Neural cell (in vitro differentiated cells): ENCODE measurements at regions not wholly inside any gene's neighbourhood (a gene's known extent, or its start where the extent isn't known, plus 50 kb on each side); places are given as distances from the start of the nearest gene placed in this dataset.
A peak's percentile ranks its signal among the peaks of the same experiment; 100 is the strongest.

Experiments used
- H2AFZ ChIP-seq: fragments of 200-600, 300-800 bp; sonication (generic), shearing (Covaris generic); 2 replicates; pipeline ENCODE4 v1.6.0; 2014; ENCODE audit warnings: low read depth, mild to moderate bottlenecking, antibody characterized with exemption, low read length, moderate library complexity
- H3F3A ChIP-seq: fragments of 200-600 bp; shearing (Covaris generic); 2 replicates; pipeline ENCODE4 v1.6.1; 2016; ENCODE audit warnings: mild to moderate bottlenecking, moderate library complexity, mixed read lengths, antibody characterized with exemption, low read length; ENCODE audit not compliant: insufficient read depth, poor library complexity, severe bottlenecking
- H3K27ac ChIP-seq: fragments of 200-600, 300-800 bp; sonication (generic), shearing (Covaris generic); 2 replicates; pipeline ENCODE4 v1.5.1; 2014; ENCODE audit warnings: mild to moderate bottlenecking, low read length, moderate library complexity
- H3K27me3 ChIP-seq: fragments of 300-800, 200-600 bp; sonication (generic), shearing (Covaris generic); 2 replicates; pipeline ENCODE4 v1.6.0; 2014; ENCODE audit warnings: mild to moderate bottlenecking, low read depth, low read length, moderate library complexity; ENCODE audit not compliant: insufficient read depth
- H3K36me3 ChIP-seq: fragments of 300-800, 200-600 bp; sonication (generic), shearing (Covaris generic); 2 replicates; pipeline ENCODE4 v1.5.1; 2014; ENCODE audit warnings: mild to moderate bottlenecking, antibody characterized with exemption, low read length, moderate library complexity; ENCODE audit not compliant: insufficient read depth
- H3K4me2 ChIP-seq: fragments of 300-800, 200-600 bp; sonication (generic), shearing (Covaris generic); 2 replicates; pipeline ENCODE4 v1.6.0; 2014; ENCODE audit warnings: mild to moderate bottlenecking, low read length
- H3K4me3 ChIP-seq: fragments of 300-800, 200-600 bp; sonication (generic), shearing (Covaris generic); 2 replicates; pipeline ENCODE4 v1.5.1; 2014; ENCODE audit warnings: mild to moderate bottlenecking, low read length, moderate library complexity
- H3K79me2 ChIP-seq: fragments of 200-600 bp; shearing (Covaris generic); replicated peaks from 2 replicates; pipeline ENCODE4 v1.6.0; 2014; ENCODE audit warnings: mild to moderate bottlenecking, low read length, moderate library complexity; ENCODE audit not compliant: insufficient read depth
- H3K9ac ChIP-seq: fragments of 300-800, 200-600 bp; sonication (generic), shearing (Covaris generic); 2 replicates; pipeline ENCODE4 v1.6.1; 2016; ENCODE audit warnings: mild to moderate bottlenecking, low read length, mixed read lengths
- H3K9me2 ChIP-seq: fragments of 200-600 bp; shearing (Covaris generic); 2 replicates; pipeline ENCODE4 v1.6.1; 2016; ENCODE audit warnings: mild to moderate bottlenecking, low read length, mixed read lengths; ENCODE audit not compliant: insufficient read depth
- H3K9me3 ChIP-seq: fragments of 200-600, 300-800 bp; sonication (generic), shearing (Covaris generic); 2 replicates; pipeline ENCODE4 v1.6.1; 2016; ENCODE audit warnings: mild to moderate bottlenecking, mixed run types, low read length, moderate library complexity, mixed read lengths
- H4K20me1 ChIP-seq: fragments of 200-600 bp; shearing (Covaris generic); 2 replicates; pipeline ENCODE4 v1.6.1; 2016; ENCODE audit warnings: mild to moderate bottlenecking, mixed run types; ENCODE audit not compliant: insufficient read depth
- EP300 ChIP-seq: fragments of 450-650 bp; conservative IDR thresholded peaks from 2 replicates; pipeline ENCODE4 v1.6.1; 2014; ENCODE audit warnings: antibody characterized with exemption, mild to moderate bottlenecking, moderate library complexity; ENCODE audit not compliant: poor library complexity, severe bottlenecking
- EZH2 ChIP-seq: fragments of 200-600, 300-800 bp; shearing (Covaris generic), sonication (generic); IDR thresholded peaks from 2 replicates; pipeline ENCODE4 v1.6.1; 2014; ENCODE audit warnings: antibody characterized with exemption, low read length, borderline replicate concordance, mild to moderate bottlenecking; ENCODE audit not compliant: insufficient read depth, poor library complexity, severe bottlenecking
- MXI1 ChIP-seq: fragments of 450-650 bp; conservative IDR thresholded peaks from 2 replicates; pipeline ENCODE4 v1.6.1; 2014; ENCODE audit warnings: antibody characterized with exemption, mild to moderate bottlenecking; ENCODE audit not compliant: poor library complexity, severe bottlenecking
- POLR2AphosphoS5 ChIP-seq: IDR thresholded peaks from 2 replicates; pipeline ENCODE4 v1.6.1; 2012
- SMC3 ChIP-seq: fragments of 450-650 bp; conservative IDR thresholded peaks from 2 replicates; pipeline ENCODE4 v1.6.1; 2014; ENCODE audit warnings: antibody characterized with exemption, mild to moderate bottlenecking, moderate library complexity; ENCODE audit not compliant: poor library complexity
- TAF1 ChIP-seq: IDR thresholded peaks from 2 replicates; pipeline ENCODE4 v1.6.1; 2012; ENCODE audit warnings: low read depth
- TF ChIP-seq, protein P1 (sequence below): IDR thresholded peaks from 2 replicates; pipeline ENCODE4 v1.6.1; 2012; ENCODE audit warnings: borderline replicate concordance

DNA sequence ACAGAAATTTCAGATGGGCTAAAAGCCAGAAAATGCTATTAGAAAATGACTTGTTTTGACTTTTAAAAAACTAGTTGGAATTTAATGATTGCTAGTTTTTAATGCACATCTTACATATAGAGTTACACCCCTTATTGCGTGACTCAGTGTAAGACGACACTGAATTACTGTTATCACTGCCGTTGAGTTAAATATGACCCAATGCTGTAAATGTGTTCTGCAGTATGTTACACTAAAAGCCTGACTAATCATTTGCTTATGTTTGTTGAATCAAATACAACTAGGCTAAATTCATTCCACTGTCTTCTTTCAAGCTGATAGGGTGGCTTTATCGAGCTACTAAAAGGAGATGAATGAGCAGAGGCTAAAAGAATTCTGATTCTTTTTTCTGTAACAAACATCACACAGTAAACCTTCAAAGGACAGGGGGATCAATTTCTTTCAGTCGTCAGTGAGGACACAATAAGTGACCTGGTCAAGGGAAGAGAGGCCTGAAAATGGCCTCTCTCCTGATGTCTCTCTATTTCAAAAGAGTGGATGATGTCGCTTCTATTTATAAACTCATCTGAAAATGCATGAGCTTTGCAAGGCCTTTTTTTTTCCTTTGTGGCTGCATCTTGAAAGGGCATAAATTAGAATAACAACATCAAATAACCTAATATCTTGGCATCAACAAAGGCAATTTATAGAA lies 142.2 kb upstream of the KCNIP4 start:
- Histone ChIP-seq H3K9me2 (no peaks in the 10 kb centered on the region), H2AFZ (peak overlapping the region; percentile 38), H3K4me3 (no peak overlapping the region), H3K36me3 (no peaks in the 10 kb centered on the region), H4K20me1 (no peaks in the 10 kb centered on the region), H3K79me2 (no peaks in the 10 kb centered on the region), H3K27me3 (no peaks in the 10 kb centered on the region), H3F3A (no peaks in the 10 kb centered on the region), H3K9ac (peak overlapping the region; percentile 4), H3K27ac (peak overlapping the region; percentile 58), H3K9me3 (no peaks in the 10 kb centered on the region), H3K4me2 (no peak overlapping the region)
- TF ChIP-seq MXI1 = no peak
- peak; percentile 29 for TF ChIP-seq TAF1
- TF ChIP-seq, protein P1, sequence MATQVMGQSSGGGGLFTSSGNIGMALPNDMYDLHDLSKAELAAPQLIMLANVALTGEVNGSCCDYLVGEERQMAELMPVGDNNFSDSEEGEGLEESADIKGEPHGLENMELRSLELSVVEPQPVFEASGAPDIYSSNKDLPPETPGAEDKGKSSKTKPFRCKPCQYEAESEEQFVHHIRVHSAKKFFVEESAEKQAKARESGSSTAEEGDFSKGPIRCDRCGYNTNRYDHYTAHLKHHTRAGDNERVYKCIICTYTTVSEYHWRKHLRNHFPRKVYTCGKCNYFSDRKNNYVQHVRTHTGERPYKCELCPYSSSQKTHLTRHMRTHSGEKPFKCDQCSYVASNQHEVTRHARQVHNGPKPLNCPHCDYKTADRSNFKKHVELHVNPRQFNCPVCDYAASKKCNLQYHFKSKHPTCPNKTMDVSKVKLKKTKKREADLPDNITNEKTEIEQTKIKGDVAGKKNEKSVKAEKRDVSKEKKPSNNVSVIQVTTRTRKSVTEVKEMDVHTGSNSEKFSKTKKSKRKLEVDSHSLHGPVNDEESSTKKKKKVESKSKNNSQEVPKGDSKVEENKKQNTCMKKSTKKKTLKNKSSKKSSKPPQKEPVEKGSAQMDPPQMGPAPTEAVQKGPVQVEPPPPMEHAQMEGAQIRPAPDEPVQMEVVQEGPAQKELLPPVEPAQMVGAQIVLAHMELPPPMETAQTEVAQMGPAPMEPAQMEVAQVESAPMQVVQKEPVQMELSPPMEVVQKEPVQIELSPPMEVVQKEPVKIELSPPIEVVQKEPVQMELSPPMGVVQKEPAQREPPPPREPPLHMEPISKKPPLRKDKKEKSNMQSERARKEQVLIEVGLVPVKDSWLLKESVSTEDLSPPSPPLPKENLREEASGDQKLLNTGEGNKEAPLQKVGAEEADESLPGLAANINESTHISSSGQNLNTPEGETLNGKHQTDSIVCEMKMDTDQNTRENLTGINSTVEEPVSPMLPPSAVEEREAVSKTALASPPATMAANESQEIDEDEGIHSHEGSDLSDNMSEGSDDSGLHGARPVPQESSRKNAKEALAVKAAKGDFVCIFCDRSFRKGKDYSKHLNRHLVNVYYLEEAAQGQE = no peak
- peak; percentile 13 for TF ChIP-seq EP300
- TF ChIP-seq POLR2AphosphoS5 = peak; percentile 15

DNA sequence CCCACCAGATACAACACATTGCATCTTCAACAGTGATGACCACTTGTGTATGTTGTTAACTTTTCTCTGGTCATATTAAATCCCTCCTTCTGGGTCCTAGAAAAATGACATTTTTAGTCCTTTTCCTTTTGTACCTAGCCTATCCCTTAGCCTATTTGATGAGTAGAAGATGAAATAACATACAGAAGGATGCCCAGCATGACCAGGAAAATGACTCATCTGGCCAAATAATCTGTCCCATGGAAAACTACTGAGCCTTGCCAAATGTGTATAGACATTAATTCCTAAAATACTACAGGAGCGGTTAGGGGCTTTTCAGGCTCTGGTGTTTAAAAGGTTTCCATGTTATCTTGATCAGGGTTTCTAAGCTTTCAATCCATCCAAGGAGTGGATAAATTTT lies 129.0 kb upstream of the KCNIP4 start:
- H4K20me1 ChIP-seq = no peaks in the 10 kb centered on the region
- no peaks in the 10 kb centered on the region for H3K9me2 ChIP-seq
- H3K9me3 ChIP-seq = no peaks in the 10 kb centered on the region
- H3K9ac ChIP-seq = no peak overlapping the region
- no peak overlapping the region for H3K4me2 ChIP-seq
- H3K27me3 ChIP-seq = no peaks in the 10 kb centered on the region
- H3K27ac ChIP-seq = no peak overlapping the region
- H2AFZ ChIP-seq = no peak overlapping the region
- no peaks in the 10 kb centered on the region for H3F3A ChIP-seq
- TF ChIP-seq, protein P1 = no peak
- TF ChIP-seq SMC3 = no peak
- TF ChIP-seq TAF1 = no peak
- TF ChIP-seq EZH2 = no peak
- no peak for TF ChIP-seq MXI1
- no peak for TF ChIP-seq POLR2AphosphoS5
- H3K36me3 ChIP-seq = no peaks in the 10 kb centered on the region
- H3K4me3 ChIP-seq = no peak overlapping the region
- no peaks in the 10 kb centered on the region for H3K79me2 ChIP-seq
